ENCODE measurements at regions not wholly inside any gene's neighbourhood (a gene's known extent, or its start where the extent isn't known, plus 50 kb on each side); places are given as distances from the start of the nearest gene placed in this dataset.
A peak's percentile ranks its signal among the peaks of the same experiment; 100 is the strongest.

DNA sequence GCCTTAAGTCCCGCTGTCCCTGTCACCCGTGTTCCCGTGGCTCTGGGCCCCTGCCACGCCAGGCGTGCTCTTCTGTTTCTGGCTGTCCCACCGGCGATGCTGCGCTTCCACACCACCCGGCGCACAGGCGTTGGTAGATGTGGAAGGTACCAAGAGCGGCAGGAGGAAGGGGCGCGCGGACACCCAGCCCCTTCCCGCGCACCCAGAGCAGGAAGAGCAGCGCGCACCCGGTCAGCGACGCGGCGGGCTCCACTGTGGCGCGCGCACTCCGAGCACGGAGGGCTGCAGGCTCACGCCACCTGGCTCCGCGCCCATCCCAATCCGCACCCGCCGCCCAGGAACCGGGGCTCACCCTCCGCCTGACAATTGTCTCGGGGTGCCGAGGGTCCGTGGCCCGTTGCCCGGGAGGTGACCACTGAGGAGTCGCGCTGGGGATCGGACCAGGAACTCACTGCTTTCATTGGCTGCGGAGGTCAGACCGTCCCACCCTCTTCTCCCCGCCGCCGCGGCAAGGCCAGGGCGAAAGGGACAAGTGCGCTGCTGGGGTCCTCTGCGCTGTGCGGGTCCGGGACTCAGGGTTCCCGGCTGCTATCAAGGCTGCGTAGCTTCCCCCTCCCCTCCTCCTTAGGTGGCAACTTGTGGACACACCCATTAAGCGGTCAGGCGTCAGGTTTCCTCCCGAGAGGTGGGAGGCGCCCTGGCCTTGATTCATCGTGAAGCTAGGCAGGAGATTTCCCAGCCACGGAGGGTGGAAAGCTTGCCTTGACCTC, 121.6 kb upstream of the ZNF92 start:
- peak overlapping the region; percentile 37 for H3K4me3 ChIP-seq (ENCODE audit: low read depth, low read length)
- TF ChIP-seq CTCF (IDR thresholded peaks at IDR 0.05; ENCODE audit: low read depth, low read length, missing control alignments): no peak
- DNase-seq (ENCODE audit: low read depth): no peak

GRCh38 chr7:65250697-65251395, 122.8 kb upstream of the ZNF92 start:
- no peak overlapping the region for H3K4me3 ChIP-seq (ENCODE audit: low read depth, low read length)
- no peak for DNase-seq (ENCODE audit: low read depth)
- TF ChIP-seq CTCF (IDR thresholded peaks at IDR 0.05; ENCODE audit: low read depth, low read length, missing control alignments): no peak

- TF ChIP-seq CTCF (IDR thresholded peaks at IDR 0.05; ENCODE audit: low read depth, low read length, missing control alignments): no peak
- DNase-seq (ENCODE audit: low read depth): no peak
- no peak overlapping the region for H3K4me3 ChIP-seq (ENCODE audit: low read depth, low read length)
Measured at GRCh38 chr7:65250216-65250615, 123.4 kb upstream of the ZNF92 start.

GRCh38 chr7:65247491-65247890, 126.2 kb upstream of the ZNF92 start:
- DNase-seq (ENCODE audit: low read depth): no peak
- no peak for TF ChIP-seq CTCF (IDR thresholded peaks at IDR 0.05; ENCODE audit: low read depth, low read length, missing control alignments)
- no peak overlapping the region for H3K4me3 ChIP-seq (ENCODE audit: low read depth, low read length)

DNA sequence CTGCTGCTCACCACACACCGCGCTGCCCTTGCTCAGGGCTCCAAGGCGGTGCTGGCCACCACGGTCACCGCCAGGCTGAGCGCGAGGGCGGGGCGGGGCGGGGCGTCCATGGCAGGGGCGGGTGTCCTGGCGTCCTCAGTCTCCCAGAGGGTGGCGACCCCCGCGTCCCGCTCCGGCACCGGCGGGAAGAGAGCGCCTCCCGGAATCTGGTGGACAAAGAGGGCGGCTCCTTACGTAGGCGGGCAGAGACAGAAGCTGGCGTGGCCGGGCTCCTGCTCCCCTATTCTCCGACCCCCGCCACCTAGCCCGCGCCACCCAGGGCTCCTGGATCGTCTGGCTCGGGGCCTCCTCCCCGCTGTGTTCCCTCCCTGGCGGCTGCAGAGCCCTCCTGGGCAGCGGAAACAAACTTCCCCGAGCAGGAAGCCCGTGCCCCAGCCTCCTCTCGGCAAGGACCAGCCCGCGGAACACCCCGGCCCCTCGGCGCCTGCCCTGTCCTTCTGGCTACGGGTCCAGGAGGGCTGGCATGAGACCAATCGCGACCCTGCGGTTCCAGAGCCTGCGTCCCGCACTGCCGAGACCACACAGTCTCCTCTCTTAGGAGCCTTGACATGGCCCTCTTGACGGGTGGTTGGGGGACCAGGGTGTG, 133.8 kb upstream of the ZNF92 start:
- H3K4me3 ChIP-seq (ENCODE audit: low read depth, low read length): no peak overlapping the region
- no peak for DNase-seq (ENCODE audit: low read depth)
- TF ChIP-seq CTCF (IDR thresholded peaks at IDR 0.05; ENCODE audit: low read depth, low read length, missing control alignments): no peak

DNA sequence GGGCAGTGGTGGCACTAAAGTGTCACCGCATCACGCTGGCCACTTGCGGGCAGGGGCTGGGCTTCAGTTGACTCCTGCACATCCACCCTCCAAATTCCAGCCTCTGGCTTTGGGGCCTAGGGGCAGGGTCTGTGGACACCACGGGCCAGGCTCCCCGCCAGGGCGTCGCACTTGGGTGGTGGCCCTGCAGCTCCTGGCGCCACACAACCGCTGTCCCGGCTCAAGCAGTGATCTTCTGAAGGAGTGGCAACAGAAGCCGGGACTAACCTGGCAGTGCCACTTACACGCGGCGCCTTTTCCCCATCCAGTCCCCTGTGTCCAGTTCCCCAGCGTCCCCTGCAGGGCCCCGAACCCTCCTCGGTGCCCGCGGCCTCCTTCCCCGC, 134.3 kb upstream of the ZNF92 start:
- no peak overlapping the region for H3K4me3 ChIP-seq (ENCODE audit: low read depth, low read length)
- TF ChIP-seq CTCF (IDR thresholded peaks at IDR 0.05; ENCODE audit: low read depth, low read length, missing control alignments): no peak
- DNase-seq (ENCODE audit: low read depth): no peak
